Lower leg skin (tissue), 3 donors: ENCODE measurements at regions not wholly inside any gene's neighbourhood (a gene's known extent, or its start where the extent isn't known, plus 50 kb on each side); places are given as distances from the start of the nearest gene placed in this dataset.

Experiments
- CTCF ChIP-seq, 3 donors: fragments of 450-650 bp; IDR thresholded peaks; one replicate each; pipeline ENCODE4 v1.5.1; 2016; ENCODE audit warnings: antibody characterized with exemption in 3 of 3, mild to moderate bottlenecking in 3 of 3, moderate library complexity in 2 of 3
- POLR2A ChIP-seq, 2 donors: fragments of 450-650 bp; IDR thresholded peaks; one replicate each; pipeline ENCODE4 v1.6.1; 2016 to 2017; ENCODE audit warnings: antibody characterized with exemption in 2 of 2, mild to moderate bottlenecking in 1 of 2, moderate library complexity in 1 of 2

GRCh38 chr4:148574502-148574901 is 132.3 kb upstream of the NR3C2 start:
- TF ChIP-seq CTCF (IDR thresholded peaks at IDR 0.05), result no peak
- TF ChIP-seq POLR2A (IDR thresholded peaks at IDR 0.05), result no peak
